ENCODE measurements at regions not wholly inside any gene's neighbourhood (a gene's known extent, or its start where the extent isn't known, plus 50 kb on each side); places are given as distances from the start of the nearest gene placed in this dataset.

DNA sequence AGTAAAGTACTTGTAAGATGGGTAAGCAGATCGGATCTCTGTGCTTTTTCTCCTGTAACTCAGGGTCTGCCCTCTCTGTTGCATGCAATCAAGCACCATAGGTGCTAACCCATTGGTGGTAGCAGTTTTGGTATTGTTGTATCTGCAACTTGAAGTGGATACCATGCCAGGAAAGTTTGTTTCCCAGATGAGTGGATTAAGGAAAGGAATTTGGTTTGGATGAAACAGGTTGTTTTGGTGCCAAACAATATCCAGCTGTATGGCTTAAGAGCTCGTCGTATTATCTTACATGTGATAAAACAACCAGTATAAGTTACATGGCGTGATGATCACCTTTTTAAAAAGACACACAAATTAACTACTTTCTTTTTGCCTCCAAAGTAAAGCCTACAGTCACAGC lies 280.9 kb upstream of the TENM3 start:
- Mint-ChIP-seq H3K4me1 (no peaks in the 10 kb centered on the region), H3K4me3 (no peak overlapping the region), H3K27me3 (no peaks in the 10 kb centered on the region), H3K27ac (no peak overlapping the region), H3K9me3 (peaks cover 0 to 4% (median 0%) of the 10 kb centered on the region in 3 donors), H3K36me3 (no peaks in the 10 kb centered on the region)
- Histone ChIP-seq H3K4me3 (ENCODE audit: control insufficient read depth in 1 of 2, extremely low read depth in 1 of 2, low read length in 1 of 2) (no peak overlapping the region), H3K36me3 (ENCODE audit: control insufficient read depth in 2 of 2, extremely low read depth in 1 of 2, insufficient read depth in 1 of 2, low read length in 1 of 2) (no peaks in the 10 kb centered on the region), H3K27ac (ENCODE audit: low read length) (no peak overlapping the region), H3K9me3 (no peaks in the 10 kb centered on the region), H3K27me3 (replicated peaks in 1 of 2; ENCODE audit: control insufficient read depth in 2 of 2, extremely low read depth in 1 of 2, insufficient read depth in 2 of 2, low read length in 1 of 2) (no peaks in the 10 kb centered on the region), H3K4me1 (ENCODE audit: control insufficient read depth in 1 of 2, extremely low read depth in 1 of 2, insufficient read depth in 2 of 2, low read length in 2 of 2) (no peaks in the 10 kb centered on the region)
- ChIA-PET CTCF (no interaction called here), POLR2A (no interaction called here)
- DNase-seq (no peak), ATAC-seq (replicated peaks in 1 of 4) (no peak)
- 75% methylated on average over 4 of the region's 4 CpGs for WGBS (ENCODE audit: insufficient coverage)

DNA sequence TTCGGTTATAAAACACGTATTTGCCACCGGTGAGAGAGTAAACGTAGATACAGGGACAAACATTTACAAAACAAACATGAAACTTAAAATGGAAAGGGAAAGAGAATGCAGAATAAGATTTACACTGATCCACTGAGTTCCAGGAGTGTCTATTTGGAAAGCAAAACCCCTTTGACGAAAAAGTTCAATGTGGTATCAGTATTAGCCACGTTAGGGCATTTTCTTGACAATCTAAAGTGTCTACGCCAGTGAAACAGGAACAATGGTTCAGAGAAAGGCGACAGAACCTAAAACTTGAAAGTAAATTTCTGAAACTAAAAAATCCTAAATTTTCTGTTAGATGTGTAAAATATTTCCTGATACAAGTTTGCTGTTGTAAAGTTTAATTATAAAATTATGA lies 278.5 kb upstream of the TENM3 start:
- no peaks in the 10 kb centered on the region for H3K27me3 Mint-ChIP-seq
- WGBS (ENCODE audit: insufficient coverage): 43% methylated on average over 3 of the region's 8 CpGs

DNA sequence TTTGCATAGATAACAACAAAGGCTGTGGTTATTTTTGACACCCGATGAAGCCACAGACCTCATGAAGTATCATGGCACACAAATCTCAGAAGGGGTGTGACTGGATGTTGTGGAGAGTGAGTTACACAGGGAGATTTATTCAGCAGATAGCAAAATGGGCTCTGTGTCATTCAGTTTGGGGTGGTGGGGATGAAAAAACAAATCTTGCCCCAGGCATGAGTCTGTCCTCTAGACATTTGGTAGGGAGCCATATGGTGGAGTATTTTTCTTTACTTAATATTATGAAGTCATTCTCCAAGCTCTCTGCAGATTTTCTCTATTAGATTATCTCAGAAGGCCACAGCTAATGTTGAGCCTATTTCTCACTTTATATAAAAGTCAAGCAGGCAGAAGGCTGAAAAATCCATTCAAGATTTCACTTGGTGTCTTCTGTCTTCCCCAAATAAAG lies 277.1 kb upstream of the TENM3 start:
- ATAC-seq (replicated peaks in 1 of 4) (no peak), DNase-seq (no peak)
- H3K27ac ChIP-seq (ENCODE audit: low read length): no peak overlapping the region
- ChIA-PET CTCF (interaction anchor here in 1 of 2 donors (0.5 kb wide), 1 partner anchor 1639 kb away, joined by 6 read pairs; no protein-coding TSS in a partner anchor), POLR2A (no interaction called here)
- no peak overlapping the region for H3K4me3 ChIP-seq (ENCODE audit: control insufficient read depth in 1 of 2, extremely low read depth in 1 of 2, low read length in 1 of 2)
- H3K4me3 Mint-ChIP-seq: no peak overlapping the region
- H3K27ac Mint-ChIP-seq: no peak overlapping the region
- no peaks in the 10 kb centered on the region for H3K27me3 ChIP-seq (replicated peaks in 1 of 2; ENCODE audit: control insufficient read depth in 2 of 2, extremely low read depth in 1 of 2, insufficient read depth in 2 of 2, low read length in 1 of 2)
- H3K27me3 Mint-ChIP-seq: no peaks in the 10 kb centered on the region
- H3K4me1 ChIP-seq (ENCODE audit: control insufficient read depth in 1 of 2, extremely low read depth in 1 of 2, insufficient read depth in 2 of 2, low read length in 2 of 2): no peaks in the 10 kb centered on the region
- WGBS (ENCODE audit: insufficient coverage): 75% methylated on average over 1 of the region's 1 CpG
- no peaks in the 10 kb centered on the region for H3K9me3 ChIP-seq
- no peaks in the 10 kb centered on the region for H3K4me1 Mint-ChIP-seq
- H3K9me3 Mint-ChIP-seq: peaks cover 0 to 6% (median 0%) of the 10 kb centered on the region in 3 donors
- H3K36me3 Mint-ChIP-seq: no peaks in the 10 kb centered on the region
- H3K36me3 ChIP-seq (ENCODE audit: control insufficient read depth in 2 of 2, extremely low read depth in 1 of 2, insufficient read depth in 1 of 2, low read length in 1 of 2): no peaks in the 10 kb centered on the region

More for the DNA sequence above, 278.5 kb upstream of the TENM3 start:
- Histone ChIP-seq H3K36me3 (ENCODE audit: control insufficient read depth in 2 of 2, extremely low read depth in 1 of 2, insufficient read depth in 1 of 2, low read length in 1 of 2) (no peaks in the 10 kb centered on the region), H3K4me3 (ENCODE audit: control insufficient read depth in 1 of 2, extremely low read depth in 1 of 2, low read length in 1 of 2) (no peak overlapping the region), H3K27ac (ENCODE audit: low read length) (no peak overlapping the region), H3K4me1 (ENCODE audit: control insufficient read depth in 1 of 2, extremely low read depth in 1 of 2, insufficient read depth in 2 of 2, low read length in 2 of 2) (no peaks in the 10 kb centered on the region), H3K27me3 (replicated peaks in 1 of 2; ENCODE audit: control insufficient read depth in 2 of 2, extremely low read depth in 1 of 2, insufficient read depth in 2 of 2, low read length in 1 of 2) (no peaks in the 10 kb centered on the region), H3K9me3 (no peaks in the 10 kb centered on the region)
- no peaks in the 10 kb centered on the region for H3K36me3 Mint-ChIP-seq
- no peaks in the 10 kb centered on the region for H3K4me1 Mint-ChIP-seq
- H3K9me3 Mint-ChIP-seq: peaks cover 0 to 4% (median 0%) of the 10 kb centered on the region in 3 donors
- H3K4me3 Mint-ChIP-seq: no peak overlapping the region
- ChIA-PET CTCF (no interaction called here), POLR2A (interaction anchor here in 1 of 2 donors (0.6 kb wide), 1 partner anchor 137 kb away, joined by 3 read pairs; no protein-coding TSS in a partner anchor)
- no peak overlapping the region for H3K27ac Mint-ChIP-seq
- DNase-seq (no peak), ATAC-seq (replicated peaks in 1 of 4) (no peak)

DNA sequence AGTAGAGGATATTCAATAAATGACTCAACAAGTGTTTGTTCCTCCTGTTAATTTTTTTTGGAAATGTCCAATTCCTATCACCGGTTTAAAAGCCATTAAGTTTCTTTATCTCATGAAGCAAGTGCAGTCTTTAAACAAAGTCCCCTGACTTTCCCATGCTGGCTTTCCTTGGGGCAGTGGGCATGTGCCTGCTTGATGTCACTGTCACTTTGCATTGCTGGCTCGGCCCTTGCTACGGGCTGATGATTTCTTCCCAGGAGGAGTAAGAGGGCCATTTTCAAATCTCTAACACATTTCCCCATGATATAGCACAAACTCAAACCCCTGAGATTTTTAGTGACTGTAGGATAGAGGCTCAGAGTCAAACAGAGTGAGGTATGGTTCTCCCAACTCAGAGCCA lies 275.8 kb upstream of the TENM3 start:
- Mint-ChIP-seq H3K36me3 (no peaks in the 10 kb centered on the region), H3K27ac (no peak overlapping the region), H3K27me3 (no peaks in the 10 kb centered on the region), H3K4me3 (no peak overlapping the region), H3K9me3 (peaks cover 0 to 7% (median 0%) of the 10 kb centered on the region in 3 donors), H3K4me1 (no peaks in the 10 kb centered on the region)
- Histone ChIP-seq H3K27me3 (replicated peaks in 1 of 2; ENCODE audit: control insufficient read depth in 2 of 2, extremely low read depth in 1 of 2, insufficient read depth in 2 of 2, low read length in 1 of 2) (no peaks in the 10 kb centered on the region), H3K9me3 (no peaks in the 10 kb centered on the region), H3K4me1 (ENCODE audit: control insufficient read depth in 1 of 2, extremely low read depth in 1 of 2, insufficient read depth in 2 of 2, low read length in 2 of 2) (no peaks in the 10 kb centered on the region), H3K4me3 (ENCODE audit: control insufficient read depth in 1 of 2, extremely low read depth in 1 of 2, low read length in 1 of 2) (no peak overlapping the region), H3K36me3 (ENCODE audit: control insufficient read depth in 2 of 2, extremely low read depth in 1 of 2, insufficient read depth in 1 of 2, low read length in 1 of 2) (no peaks in the 10 kb centered on the region), H3K27ac (ENCODE audit: low read length) (no peak overlapping the region)
- ATAC-seq (replicated peaks in 1 of 4) (no peak), DNase-seq (no peak)
- ChIA-PET CTCF (no interaction called here), POLR2A (no interaction called here)
- 100% methylated on average over 1 of the region's 3 CpGs for WGBS (ENCODE audit: insufficient coverage)

DNA sequence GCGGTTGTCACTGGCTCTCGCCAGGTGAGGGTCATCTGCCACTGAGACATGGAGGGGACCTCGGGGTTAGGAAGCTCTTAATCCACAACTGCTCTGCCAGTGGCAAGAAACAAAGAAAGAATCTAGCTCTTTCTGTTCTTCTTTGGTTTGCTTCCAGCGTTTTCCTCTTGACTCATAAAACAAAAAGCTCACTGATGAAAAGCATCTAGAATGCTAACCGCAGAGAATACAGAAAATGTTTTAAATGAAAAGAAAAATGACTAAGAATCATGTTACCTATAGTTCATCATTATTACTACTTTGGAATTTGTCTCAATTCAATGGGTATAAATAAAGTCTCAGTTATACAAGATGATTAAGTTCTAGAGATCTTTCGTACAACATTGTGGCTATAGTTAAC lies 274.8 kb upstream of the TENM3 start:
- Histone ChIP-seq H3K4me1 (ENCODE audit: control insufficient read depth in 1 of 2, extremely low read depth in 1 of 2, insufficient read depth in 2 of 2, low read length in 2 of 2) (no peaks in the 10 kb centered on the region), H3K27me3 (replicated peaks in 1 of 2; ENCODE audit: control insufficient read depth in 2 of 2, extremely low read depth in 1 of 2, insufficient read depth in 2 of 2, low read length in 1 of 2) (no peaks in the 10 kb centered on the region), H3K4me3 (ENCODE audit: control insufficient read depth in 1 of 2, extremely low read depth in 1 of 2, low read length in 1 of 2) (no peak overlapping the region), H3K36me3 (ENCODE audit: control insufficient read depth in 2 of 2, extremely low read depth in 1 of 2, insufficient read depth in 1 of 2, low read length in 1 of 2) (no peaks in the 10 kb centered on the region), H3K9me3 (no peaks in the 10 kb centered on the region), H3K27ac (ENCODE audit: low read length) (no peak overlapping the region)
- ChIA-PET POLR2A (no interaction called here), CTCF (no interaction called here)
- H3K9me3 Mint-ChIP-seq: peaks cover 0 to 7% (median 0%) of the 10 kb centered on the region in 3 donors
- no peak overlapping the region for H3K4me3 Mint-ChIP-seq
- WGBS (ENCODE audit: insufficient coverage): 80% methylated on average over 3 of the region's 6 CpGs
- DNase-seq (no peak), ATAC-seq (replicated peaks in 1 of 4) (no peak)
- H3K27me3 Mint-ChIP-seq: no peaks in the 10 kb centered on the region
- no peaks in the 10 kb centered on the region for H3K4me1 Mint-ChIP-seq
- H3K27ac Mint-ChIP-seq: no peak overlapping the region
- no peaks in the 10 kb centered on the region for H3K36me3 Mint-ChIP-seq

DNA sequence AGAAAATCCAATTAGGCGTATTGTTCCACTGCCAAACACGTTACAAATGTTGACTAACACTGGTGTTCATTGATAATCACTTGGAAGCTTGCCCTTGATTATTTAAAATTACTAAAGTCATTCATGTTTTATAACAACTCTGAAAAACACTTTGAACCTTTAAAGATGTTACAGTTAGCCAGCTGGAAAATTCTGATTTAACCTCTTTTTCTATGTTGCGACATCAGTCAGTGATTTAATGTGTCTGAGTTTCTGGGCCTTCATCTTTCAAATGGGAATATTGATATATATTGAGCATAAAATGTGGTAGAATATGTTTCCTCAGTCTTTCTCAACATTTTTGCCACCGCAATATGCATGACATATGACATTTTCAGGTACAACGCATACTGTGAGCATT lies 274.1 kb upstream of the TENM3 start:
- no peak for DNase-seq
- Histone ChIP-seq H3K4me1 (ENCODE audit: control insufficient read depth in 1 of 2, extremely low read depth in 1 of 2, insufficient read depth in 2 of 2, low read length in 2 of 2) (no peaks in the 10 kb centered on the region), H3K4me3 (ENCODE audit: control insufficient read depth in 1 of 2, extremely low read depth in 1 of 2, low read length in 1 of 2) (no peak overlapping the region), H3K27ac (ENCODE audit: low read length) (no peak overlapping the region), H3K9me3 (no peaks in the 10 kb centered on the region), H3K27me3 (replicated peaks in 1 of 2; ENCODE audit: control insufficient read depth in 2 of 2, extremely low read depth in 1 of 2, insufficient read depth in 2 of 2, low read length in 1 of 2) (no peaks in the 10 kb centered on the region), H3K36me3 (ENCODE audit: control insufficient read depth in 2 of 2, extremely low read depth in 1 of 2, insufficient read depth in 1 of 2, low read length in 1 of 2) (no peaks in the 10 kb centered on the region)
- 70% methylated on average over 2 of the region's 5 CpGs for WGBS (ENCODE audit: insufficient coverage)
- ATAC-seq (replicated peaks in 1 of 4): no peak
- Mint-ChIP-seq H3K36me3 (no peaks in the 10 kb centered on the region), H3K9me3 (peaks cover 0 to 7% (median 0%) of the 10 kb centered on the region in 3 donors), H3K27me3 (no peaks in the 10 kb centered on the region), H3K4me3 (no peak overlapping the region), H3K4me1 (no peaks in the 10 kb centered on the region), H3K27ac (no peak overlapping the region)
- ChIA-PET POLR2A (no interaction called here), CTCF (no interaction called here)

DNA sequence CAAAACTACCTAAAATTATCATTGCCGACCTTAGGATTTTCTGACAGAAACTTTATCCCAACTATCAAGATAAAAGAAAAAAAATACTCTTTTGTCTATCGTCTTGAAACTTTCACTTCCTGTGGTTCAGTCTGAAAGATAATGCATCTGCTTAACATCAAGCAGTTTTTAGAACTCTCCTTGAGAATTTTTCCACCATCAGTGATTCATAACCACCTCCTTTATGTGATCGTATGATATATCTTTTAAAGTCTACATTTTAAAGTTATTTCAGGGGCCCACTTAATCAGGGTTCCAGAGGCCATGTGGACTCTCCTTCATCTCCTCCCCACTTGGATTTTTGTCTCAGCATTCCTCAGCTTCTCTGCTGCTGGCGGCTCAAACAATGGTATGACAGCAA lies 272.8 kb upstream of the TENM3 start:
- Mint-ChIP-seq H3K27me3 (no peaks in the 10 kb centered on the region), H3K4me3 (no peak overlapping the region), H3K27ac (no peak overlapping the region), H3K9me3 (peaks cover 0 to 5% (median 0%) of the 10 kb centered on the region in 3 donors), H3K4me1 (no peaks in the 10 kb centered on the region), H3K36me3 (no peaks in the 10 kb centered on the region)
- DNase-seq (no peak), ATAC-seq (replicated peaks in 1 of 4) (no peak)
- no CpG with 5 or more reads among the region's 4 CpGs for WGBS (ENCODE audit: insufficient coverage)
- Histone ChIP-seq H3K9me3 (no peaks in the 10 kb centered on the region), H3K4me1 (ENCODE audit: control insufficient read depth in 1 of 2, extremely low read depth in 1 of 2, insufficient read depth in 2 of 2, low read length in 2 of 2) (no peaks in the 10 kb centered on the region), H3K36me3 (ENCODE audit: control insufficient read depth in 2 of 2, extremely low read depth in 1 of 2, insufficient read depth in 1 of 2, low read length in 1 of 2) (no peaks in the 10 kb centered on the region), H3K27me3 (replicated peaks in 1 of 2; ENCODE audit: control insufficient read depth in 2 of 2, extremely low read depth in 1 of 2, insufficient read depth in 2 of 2, low read length in 1 of 2) (no peaks in the 10 kb centered on the region), H3K4me3 (ENCODE audit: control insufficient read depth in 1 of 2, extremely low read depth in 1 of 2, low read length in 1 of 2) (no peak overlapping the region), H3K27ac (ENCODE audit: low read length) (no peak overlapping the region)
- ChIA-PET CTCF (no interaction called here), POLR2A (no interaction called here)
